ENCODE measurements at regions not wholly inside any gene's neighbourhood (a gene's known extent, or its start where the extent isn't known, plus 50 kb on each side); places are given as distances from the start of the nearest gene placed in this dataset.

DNA sequence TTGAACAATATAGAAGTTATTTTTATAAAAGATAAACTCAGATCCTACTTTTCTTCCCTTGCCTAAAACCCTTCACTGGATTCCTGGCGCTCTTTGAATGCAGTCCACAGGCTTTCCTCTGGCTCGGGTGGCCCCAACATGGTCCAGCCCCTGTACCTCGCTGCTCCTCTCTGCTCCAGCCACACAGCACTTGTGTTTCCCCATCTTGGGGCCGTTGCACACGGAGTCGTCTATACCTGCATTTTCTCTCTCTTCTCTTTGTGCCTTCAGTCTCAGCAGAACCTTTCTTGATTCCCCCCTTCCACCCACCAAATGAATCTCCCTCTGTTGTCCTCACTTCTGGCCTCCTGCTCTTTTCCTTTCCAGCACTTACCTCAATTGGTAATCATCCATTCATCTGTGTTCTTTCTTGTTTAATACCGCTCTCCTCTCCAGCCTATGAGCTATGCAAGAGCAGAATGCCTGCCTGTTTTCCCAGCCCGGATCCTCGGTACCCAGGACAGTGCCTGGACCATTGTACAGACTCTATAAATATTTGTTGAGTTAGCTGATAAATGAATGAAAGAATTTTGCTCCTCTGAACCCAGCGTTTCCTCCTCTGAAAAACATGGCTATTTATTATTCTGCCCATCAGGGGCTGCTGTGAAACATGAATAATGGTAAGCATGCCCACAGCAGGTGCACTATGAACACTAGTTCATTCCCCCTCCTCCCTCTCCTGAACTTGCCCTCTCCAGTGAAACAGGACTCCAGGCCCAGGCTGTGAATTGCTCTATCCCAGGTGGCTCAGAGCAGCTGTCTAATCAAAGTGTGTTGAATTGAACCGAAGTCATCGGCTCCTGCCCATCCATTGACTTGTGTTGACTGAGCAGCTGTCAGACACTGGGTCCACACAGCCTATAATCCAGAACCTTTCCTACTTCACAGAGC is 266.9 kb downstream of the PTPRU start:
- DNase-seq (ENCODE audit: low read depth), result peak; percentile 35

DNA sequence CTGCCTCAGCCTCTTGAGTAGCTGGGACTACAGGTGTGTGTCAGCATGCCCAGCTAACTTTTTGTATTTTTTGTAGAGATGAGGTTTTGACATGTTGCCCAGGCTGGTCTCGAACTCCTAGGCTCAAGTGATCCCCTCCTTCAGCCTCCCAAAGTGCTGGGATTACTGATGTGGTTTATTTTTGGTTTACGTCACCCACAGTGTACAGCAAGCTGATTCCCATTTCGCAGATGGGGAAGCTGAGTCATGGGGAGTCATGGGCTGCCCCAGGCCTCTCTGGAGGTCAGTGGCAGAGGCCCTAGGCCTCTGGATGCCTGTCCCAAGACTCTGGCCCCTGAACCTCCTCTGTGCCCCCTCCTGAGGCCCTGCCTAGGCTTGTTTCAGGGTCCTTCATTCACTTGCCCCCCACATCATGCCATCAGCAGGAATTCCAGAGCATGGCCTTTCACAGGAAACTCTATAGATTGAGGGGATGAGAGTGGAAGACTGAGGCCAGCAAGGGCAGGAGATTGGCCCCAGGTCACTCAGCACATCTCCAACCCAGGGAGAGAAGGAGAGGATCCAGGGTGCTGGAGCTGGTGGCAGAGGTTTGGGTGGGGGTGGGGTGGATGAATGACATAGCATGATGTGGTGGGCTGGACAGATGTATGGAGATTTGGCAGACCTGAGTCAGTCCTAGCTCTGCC is 266.0 kb downstream of the PTPRU start:
- no peak for DNase-seq (ENCODE audit: low read depth)

- DNase-seq (ENCODE audit: low read depth), result no peak
Measured at GRCh38 chr1:29501227-29501976, 265.1 kb downstream of the PTPRU start.

- DNase-seq (ENCODE audit: low read depth), result no peak
Measured at GRCh38 chr1:29500651-29501050, 264.3 kb downstream of the PTPRU start.

DNA sequence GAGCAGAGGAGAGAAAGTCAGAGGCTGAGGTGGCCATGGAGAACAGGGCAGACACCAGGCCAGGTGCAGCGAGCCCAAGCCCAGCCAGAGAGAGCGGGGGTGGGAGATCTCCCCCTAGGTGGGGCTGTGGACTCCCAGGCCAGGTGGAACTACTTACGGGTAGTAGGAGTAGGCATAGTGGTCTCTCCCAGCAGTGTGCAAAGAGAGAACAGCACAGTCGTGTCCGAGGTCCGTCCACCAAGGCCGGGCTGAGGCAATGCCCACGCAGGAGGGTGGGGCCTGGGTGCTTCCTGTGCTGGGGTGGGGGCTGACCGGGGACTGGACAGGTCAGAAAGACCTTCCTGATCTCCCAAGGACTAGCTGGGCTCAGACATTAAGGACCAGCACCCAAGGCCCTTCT is 263.7 kb downstream of the PTPRU start:
- DNase-seq (ENCODE audit: low read depth), result no peak

DNA sequence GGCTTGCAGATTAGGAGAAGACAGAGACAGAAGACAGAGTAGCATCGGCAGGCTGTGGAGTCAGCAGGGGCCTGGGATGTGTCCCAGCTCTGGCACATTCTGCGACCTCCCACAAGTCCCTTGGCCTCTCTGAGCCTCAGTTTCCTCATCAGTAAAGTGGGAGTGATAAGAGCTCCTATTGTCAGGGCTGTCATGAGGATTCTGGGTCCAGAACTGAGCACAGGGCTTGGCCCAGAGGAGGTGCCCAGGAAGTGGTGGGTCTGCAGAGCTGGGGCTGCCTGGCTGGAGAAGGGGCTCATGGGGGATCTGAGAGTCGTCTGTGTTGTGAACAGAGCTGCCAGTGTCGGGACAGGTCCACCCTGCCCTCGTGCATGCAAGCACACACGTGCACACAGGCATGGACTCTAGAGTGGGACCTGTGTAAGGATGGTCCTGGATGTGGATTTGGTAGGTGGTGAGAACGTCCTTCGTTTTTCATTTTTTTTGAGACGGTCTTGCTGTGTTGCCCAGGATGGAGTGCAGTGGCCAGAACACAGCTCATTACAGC is 262.9 kb downstream of the PTPRU start:
- no peak for DNase-seq (ENCODE audit: low read depth)

DNA sequence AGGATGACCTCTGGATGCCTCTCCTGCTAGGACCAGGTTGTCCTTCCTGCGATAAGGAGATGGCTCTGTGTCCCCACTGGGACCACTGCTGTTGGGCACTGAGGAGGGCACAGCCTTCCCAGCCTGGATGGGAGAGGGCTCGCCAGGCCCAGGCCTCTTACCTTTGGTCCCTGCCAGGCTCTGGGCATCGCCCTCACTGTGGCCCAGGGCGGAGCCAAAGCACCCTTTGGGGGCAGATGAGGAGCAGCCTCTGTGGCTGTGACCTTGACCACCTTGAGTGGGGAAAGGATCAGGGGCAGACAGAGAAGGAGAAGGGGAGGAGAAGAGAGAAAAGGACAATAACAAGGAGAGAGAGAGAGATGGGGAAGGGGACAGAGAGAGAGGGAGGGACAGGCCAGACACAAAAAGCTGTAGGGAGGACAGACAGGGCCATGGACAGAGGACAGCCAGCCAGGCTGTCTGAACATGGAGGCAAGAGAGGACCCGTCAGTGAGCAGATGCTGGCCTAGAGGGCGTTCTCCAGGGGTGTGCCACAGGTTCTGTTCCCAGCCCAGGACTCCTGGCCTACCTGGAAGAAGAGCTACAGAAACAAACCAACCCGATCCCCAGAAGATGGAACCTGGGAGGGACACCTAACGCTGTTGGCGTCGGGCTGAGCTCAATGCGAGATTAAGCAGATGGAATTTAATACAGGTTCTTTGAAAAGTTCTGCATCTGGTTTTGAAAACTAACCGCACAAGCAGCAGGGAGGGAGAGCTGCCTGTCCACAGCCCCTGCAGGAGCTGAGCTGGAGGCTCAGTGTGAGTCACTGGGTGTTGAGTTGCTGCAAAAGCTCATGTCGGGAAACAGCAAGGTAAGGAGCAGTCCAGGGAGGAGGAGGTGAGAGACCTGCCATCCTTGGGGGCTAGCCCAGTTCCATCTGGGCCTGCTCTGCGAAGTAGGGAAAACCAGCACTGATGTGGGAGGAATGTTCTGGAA is 262.1 kb downstream of the PTPRU start:
- DNase-seq (ENCODE audit: low read depth), result no peak

DNA sequence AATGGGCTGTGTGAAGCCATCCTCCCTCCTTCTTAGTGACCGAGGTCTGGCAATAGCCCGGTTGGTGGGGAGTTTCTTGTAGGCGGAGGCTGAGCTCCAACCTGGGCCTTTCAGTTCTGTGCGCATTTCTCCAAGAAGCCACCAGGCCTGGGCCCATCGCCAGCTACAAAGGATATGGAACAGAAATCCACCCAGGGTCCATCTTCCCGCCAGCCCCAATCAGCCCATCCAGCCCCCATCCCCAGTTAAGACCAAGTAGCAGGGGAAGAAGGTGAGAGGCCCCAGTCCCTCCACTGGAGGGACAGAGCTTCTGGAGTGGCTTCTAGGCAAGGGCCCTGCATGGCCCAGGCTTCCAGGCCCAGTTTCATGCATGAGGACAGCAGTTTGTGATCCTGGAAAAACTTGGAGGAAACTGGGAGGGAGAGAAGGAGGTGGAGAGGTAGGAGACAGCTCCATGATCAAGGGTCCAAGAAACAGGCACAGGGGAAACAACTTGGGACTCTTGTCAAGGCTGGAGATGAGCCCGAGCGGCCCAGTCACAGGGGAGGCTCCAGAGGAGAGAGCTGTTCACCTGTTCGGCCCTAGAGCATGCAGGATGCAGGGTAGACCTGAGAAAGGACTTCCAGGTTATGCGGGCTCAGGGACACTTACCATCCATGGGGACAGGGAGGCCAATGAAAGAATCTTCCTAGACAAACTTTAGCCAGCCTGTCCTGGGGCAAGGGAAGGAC is 261.2 kb downstream of the PTPRU start:
- DNase-seq (ENCODE audit: low read depth), result no peak

DNA sequence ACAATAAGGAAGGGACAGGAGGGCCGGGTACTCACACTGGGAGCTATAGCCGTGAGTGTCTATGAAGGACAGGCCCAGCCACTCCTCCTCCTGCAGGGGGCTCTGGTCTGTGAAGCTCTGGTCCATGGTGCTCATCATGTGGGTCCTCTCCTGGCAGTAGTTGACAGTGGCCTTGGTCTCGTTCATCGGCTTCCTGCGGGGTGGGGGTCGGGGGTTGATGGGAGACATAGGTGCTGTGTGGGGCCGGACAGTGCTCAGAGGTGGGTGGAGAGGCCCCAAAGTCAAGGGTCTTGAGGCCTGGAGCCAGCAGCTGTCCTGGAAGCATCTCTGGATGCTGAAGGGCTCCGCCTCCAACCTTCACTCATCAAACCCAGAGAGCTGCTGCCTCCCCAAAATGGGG is 260.4 kb downstream of the PTPRU start:
- no peak for DNase-seq (ENCODE audit: low read depth)

DNA sequence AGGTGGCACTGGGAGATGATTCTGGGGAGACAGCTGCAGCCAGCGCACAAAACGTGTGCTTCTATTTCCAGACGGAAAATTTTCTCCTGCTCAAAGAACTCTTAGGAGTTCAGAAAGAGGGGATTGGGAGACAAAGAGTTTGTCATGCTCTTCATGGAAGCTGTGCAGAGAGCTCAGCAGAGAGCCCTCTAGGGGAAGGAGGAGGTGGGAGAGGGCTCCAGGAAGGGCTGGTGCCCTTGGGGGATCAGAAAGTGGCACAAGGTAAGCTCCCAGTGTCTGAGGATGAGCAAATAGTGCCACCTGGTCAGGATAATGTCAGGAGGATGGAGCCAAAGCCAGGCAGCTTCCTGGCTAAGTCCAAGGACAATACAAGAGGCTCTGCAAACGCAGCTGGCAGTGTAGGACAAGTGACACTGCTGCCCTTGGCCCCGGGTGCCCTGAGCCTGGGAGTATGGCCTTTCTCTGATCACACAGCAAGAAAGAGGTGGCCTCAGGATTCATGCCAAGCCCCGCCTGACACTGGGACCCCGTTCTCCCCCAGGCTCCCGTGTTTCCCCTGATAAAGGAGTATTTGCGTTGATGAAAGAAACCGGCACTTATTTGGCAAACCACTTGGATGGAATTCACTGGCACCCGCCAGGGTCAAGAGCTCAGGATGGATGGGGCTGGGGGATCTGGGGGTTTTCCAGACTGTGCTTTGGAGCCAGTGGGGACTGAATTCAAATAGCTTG is 254.0 kb downstream of the PTPRU start:
- no peak for DNase-seq (ENCODE audit: low read depth)

DNA sequence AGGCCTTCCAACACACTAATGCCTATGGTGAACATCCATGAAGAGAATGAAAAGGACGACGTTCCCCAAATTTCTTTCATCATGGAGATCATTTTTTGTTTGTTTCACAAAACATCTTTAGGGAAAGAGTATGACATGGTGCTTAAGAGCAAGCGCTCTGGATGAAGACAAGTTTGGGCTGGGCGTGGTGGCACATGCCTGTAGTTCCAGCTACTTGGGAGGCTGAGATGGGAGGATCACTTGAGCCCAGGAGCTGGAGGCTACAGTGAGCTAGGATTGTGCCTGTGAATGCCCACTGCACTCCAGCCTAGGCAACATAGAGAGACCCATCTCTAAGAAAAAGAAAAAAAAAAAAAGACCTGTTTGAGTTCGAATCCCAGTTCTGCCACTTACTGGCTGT is 253.1 kb downstream of the PTPRU start:
- DNase-seq (ENCODE audit: low read depth), result no peak

DNA sequence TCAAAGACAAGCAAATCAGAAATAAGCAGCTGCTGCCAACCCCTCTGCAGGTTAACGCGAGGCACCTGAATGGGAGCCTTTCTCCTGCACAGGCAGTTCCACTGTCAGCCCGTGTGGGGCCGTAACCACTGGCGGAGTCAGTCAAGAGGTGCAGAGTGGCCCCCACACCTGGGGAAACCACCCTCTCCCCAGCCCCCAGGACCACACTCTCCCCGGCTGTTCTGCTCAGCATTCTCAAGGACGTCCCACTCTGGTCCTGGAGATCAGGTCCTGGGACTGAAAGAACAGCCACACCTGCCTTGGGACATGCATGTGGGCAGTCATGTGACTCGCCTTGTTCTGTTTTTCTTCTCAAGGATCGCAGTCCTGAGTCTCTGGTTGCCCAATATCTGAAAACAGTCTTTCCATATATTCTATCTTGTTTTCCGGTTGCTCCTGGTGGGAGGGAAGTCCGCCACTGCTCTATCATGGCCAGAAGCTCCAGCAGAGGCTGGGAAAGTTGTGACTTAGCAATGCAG is 252.5 kb downstream of the PTPRU start:
- no peak for DNase-seq (ENCODE audit: low read depth)

GRCh38 chr1:29488086-29488793 is 251.9 kb downstream of the PTPRU start:
- DNase-seq (ENCODE audit: low read depth), result no peak

DNA sequence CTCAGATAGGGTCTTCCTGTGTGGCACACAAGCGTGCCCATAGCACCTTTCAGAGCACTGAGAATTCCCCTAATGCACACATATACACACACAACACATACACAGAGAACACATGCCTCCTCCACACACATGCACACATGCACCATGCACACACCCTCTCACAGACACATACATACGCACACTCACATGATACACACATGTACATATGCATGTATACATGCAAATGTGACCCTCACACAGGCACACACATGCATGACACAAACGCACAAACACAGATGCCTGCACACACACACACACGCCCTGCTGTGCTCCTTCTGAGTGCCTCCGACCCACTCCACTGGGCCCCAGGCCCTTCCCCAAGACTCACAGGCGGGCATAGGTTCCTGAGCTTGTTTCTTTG is 251.0 kb downstream of the PTPRU start:
- no peak for DNase-seq (ENCODE audit: low read depth)

DNA sequence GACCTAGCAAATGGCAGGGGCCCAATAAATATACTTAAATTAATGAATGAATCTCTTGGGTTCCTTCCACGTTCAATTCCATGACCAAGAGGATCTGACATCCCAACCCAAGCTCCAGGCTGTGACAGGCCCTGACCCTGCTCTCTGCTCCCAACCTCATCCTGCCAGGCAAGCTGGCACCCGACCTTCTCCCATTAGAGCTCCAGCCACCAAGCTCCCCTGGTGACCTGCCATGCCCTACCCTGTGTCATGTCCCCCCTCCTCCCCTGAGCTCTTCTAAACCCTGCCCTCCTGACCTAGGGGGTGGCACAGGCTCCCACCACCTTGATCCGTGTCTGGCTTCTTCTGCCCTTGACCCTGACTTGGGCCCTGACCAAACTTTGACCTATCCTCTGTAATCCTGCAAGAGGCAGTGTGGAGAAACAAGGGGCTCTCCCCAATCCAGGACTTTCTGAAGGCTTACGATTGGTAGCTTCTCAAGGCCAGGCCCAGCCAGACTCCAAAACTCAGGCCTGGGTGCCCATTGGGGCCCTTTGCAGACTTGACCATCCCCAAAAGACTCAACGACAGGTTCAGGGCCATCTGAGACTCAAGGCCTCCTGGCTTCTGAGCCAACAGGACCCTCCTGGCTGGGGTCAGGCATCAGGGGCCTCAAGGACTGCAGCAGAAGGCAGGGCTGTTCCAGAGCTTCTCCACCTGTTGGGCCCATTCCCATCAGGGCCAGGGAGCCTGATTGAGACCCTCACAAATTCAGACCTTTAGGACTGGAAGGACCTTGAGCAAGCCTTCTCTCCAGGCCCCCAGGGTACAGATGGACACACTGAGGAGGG is 249.0 kb downstream of the PTPRU start:
- DNase-seq (ENCODE audit: low read depth), result no peak

DNA sequence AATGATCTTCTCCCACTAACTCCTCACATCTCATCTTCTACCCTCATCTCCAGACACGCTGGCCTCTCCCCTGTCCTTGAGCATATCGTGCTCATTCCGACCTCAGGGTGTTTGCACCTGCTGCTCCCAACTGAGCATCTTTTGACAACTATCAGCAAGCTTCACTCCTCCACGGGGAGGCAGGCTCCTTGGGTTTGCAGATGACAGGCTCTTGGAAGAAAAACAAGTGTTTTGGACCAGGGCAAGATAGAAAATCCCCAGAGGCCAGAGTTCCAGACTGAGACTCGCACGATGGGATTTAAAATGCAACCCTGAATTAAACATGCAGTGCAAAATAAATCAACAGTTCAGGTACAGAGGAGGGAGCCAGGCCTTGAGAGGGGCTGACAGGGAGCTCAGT is 246.7 kb downstream of the PTPRU start:
- DNase-seq (ENCODE audit: low read depth), result no peak

DNA sequence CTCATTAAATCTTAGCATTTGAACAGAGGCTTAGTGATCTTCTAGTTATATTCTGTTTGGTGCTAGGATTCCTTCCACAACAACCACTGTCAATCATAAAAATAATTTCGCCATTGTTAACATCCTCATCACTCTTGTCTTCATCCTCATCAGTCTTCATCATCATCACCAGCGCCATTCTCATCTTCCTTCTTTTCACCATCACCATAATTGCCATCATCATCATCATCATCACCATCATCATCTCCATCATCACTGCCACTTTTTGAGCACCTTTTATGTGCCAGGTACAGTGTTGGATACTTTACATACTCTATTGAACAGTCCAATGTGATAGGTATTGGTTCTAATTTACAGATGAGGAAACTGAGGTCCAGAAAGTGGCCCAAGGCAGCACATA is 245.7 kb downstream of the PTPRU start:
- no peak for DNase-seq (ENCODE audit: low read depth)

DNA sequence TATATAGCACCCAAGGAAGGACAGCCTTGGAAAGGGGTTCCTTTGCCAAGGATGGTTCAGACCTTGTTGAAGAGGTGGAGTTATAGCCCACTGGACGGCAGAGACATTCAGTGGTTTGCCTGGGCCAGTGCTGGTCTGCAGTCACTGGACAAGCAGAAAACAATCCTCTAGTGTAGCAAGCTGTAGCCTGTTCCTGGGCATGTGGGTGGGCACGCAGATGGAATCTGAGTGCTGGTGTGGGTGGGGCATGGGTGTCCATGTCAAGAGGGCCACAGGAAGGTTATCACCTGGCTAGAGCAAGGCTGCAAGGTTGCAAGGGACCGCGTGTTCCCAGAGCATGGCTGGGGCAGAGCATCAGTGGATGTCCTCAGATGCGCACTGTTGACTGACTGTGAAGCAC is 244.7 kb downstream of the PTPRU start:
- no peak for DNase-seq (ENCODE audit: low read depth)

Measured in LHCN-M2 (cell line).